Ascending aorta (tissue), 2 donors: ENCODE measurements at regions not wholly inside any gene's neighbourhood (a gene's known extent, or its start where the extent isn't known, plus 50 kb on each side); places are given as distances from the start of the nearest gene placed in this dataset.

Experiments
- DNase-seq, 2 donors: peaks; one replicate each; pipeline ENCODE4 v3.0.0-alpha.2; 2019; ENCODE audit warnings: low spot score in 2 of 2
- H3K27ac ChIP-seq, 2 donors: fragments of 200-600 bp; sonication (generic); one replicate each; pipeline ENCODE4 v1.5.1; 2016 to 2017; ENCODE audit warnings: mild to moderate bottlenecking in 1 of 2
- H3K27me3 ChIP-seq: fragments of 200-600 bp; sonication (generic); one replicate; pipeline ENCODE4 v1.5.1; 2017
- H3K36me3 ChIP-seq, 2 donors: fragments of 200-600 bp; sonication (generic); one replicate each; pipeline ENCODE4 v1.5.1; 2016
- H3K4me1 ChIP-seq, 2 donors: fragments of 200-600 bp; sonication (generic); one replicate each; pipeline ENCODE4 v1.5.1; 2016 to 2017; ENCODE audit warnings: mild to moderate bottlenecking in 1 of 2
- H3K4me3 ChIP-seq, 2 donors: fragments of 200-600 bp; sonication (generic); one replicate each; pipeline ENCODE4 v1.5.1; 2016 to 2017; ENCODE audit warnings: mild to moderate bottlenecking in 1 of 2
- H3K9me3 ChIP-seq, 2 donors: fragments of 200-600 bp; sonication (generic); one replicate each; pipeline ENCODE4 v1.5.1; 2016
- CTCF ChIP-seq, 3 experiments: fragments of 200-600 bp in 2 of 3; fragments of 450-650 bp in 1 of 3; sonication (generic) in 2 of 3; IDR thresholded peaks; one replicate each; pipeline ENCODE4 v1.5.1; 2016 to 2019; ENCODE audit warnings: antibody characterized with exemption in 3 of 3, mild to moderate bottlenecking in 1 of 3, moderate library complexity in 1 of 3
- intact Hi-C: fragments of 100-400 bp; cut with DNase I; formaldehyde crosslinking; loops from one replicate; pipeline ENCODE4 v1.15.1; 2023

DNA sequence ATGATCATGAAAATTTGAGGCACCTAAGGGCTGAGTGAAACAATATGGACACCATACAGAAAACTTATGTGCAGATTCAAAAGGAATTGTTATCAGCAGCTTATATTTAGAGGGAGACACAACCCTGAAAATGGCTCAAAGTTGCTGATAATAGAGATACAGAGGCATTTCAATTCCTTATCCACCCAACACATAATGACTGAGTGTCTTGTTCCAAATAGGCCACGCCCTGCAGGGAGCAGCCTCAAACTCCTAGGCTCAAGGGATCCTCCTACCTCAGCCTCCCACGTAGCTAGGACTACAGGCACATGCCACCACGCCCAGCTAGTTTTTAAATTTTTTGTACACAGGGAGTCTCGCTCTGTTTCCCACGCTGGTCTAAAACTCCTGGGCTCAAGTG lies 79.0 kb downstream of the LBH start:
- DNase-seq, result no peak
- Histone ChIP-seq H3K4me1 (no peaks in the 10 kb centered on the region), H3K9me3 (no peaks in the 10 kb centered on the region), H3K4me3 (no peak overlapping the region), H3K36me3 (no peaks in the 10 kb centered on the region), H3K27ac (no peak overlapping the region), H3K27me3 (no peaks in the 10 kb centered on the region)
- intact Hi-C loops, result no loop called here
- TF ChIP-seq CTCF (IDR thresholded peaks at IDR 0.05), result no peak

GRCh38 chr2:30310955-30311354 lies 79.6 kb downstream of the LBH start:
- Histone ChIP-seq H3K27ac (no peak overlapping the region), H3K4me3 (no peak overlapping the region), H3K27me3 (no peaks in the 10 kb centered on the region), H3K4me1 (peaks cover 0 to 4% of the 10 kb centered on the region in 2 donors), H3K36me3 (no peaks in the 10 kb centered on the region), H3K9me3 (no peaks in the 10 kb centered on the region)
- intact Hi-C loops, result no loop called here
- TF ChIP-seq CTCF (IDR thresholded peaks at IDR 0.05), result no peak
- no peak for DNase-seq

- H3K27ac ChIP-seq, result no peak overlapping the region
- TF ChIP-seq CTCF (IDR thresholded peaks at IDR 0.05), result no peak
- intact Hi-C loops, result no loop called here
Observed at GRCh38 chr2:30311711-30312110, 80.4 kb downstream of the LBH start.

GRCh38 chr2:30312916-30313315 lies 81.6 kb downstream of the LBH start:
- intact Hi-C loops, result no loop called here
- DNase-seq, result no peak
- Histone ChIP-seq H3K27me3 (no peaks in the 10 kb centered on the region), H3K36me3 (no peaks in the 10 kb centered on the region), H3K4me1 (peaks cover 0 to 5% of the 10 kb centered on the region in 2 donors), H3K9me3 (no peaks in the 10 kb centered on the region), H3K27ac (no peak overlapping the region), H3K4me3 (no peak overlapping the region)
- no peak for TF ChIP-seq CTCF (IDR thresholded peaks at IDR 0.05)

More at GRCh38 chr2:30311711-30312110, 80.4 kb downstream of the LBH start:
- no peaks in the 10 kb centered on the region for H3K36me3 ChIP-seq
- peaks cover 0 to 5% of the 10 kb centered on the region in 2 donors for H3K4me1 ChIP-seq
- no peak overlapping the region for H3K4me3 ChIP-seq
- H3K27me3 ChIP-seq, result no peaks in the 10 kb centered on the region
- H3K9me3 ChIP-seq, result no peaks in the 10 kb centered on the region
- no peak for DNase-seq

DNA sequence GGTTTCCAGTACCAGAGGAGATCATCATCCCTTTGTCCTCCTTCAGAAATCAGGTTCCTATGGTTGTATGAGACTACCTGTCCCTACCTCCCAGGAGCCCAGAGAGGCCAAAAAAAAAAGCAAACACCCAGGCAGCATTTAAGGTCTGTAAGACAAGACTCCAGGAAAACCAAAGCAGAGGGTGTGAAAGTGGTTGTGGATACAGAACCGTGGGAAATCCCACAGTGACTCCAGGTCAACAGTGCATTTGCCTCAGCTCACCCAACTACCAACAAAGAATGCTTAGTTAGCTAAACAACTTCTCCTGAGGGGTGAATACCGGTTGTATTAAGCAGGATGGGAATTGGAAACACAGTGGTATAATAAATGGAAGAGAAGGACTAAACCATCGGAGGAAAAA lies 83.6 kb downstream of the LBH start:
- Histone ChIP-seq H3K9me3 (no peaks in the 10 kb centered on the region), H3K27ac (no peak overlapping the region), H3K4me3 (no peak overlapping the region), H3K4me1 (peaks cover 0 to 5% of the 10 kb centered on the region in 2 donors), H3K36me3 (no peaks in the 10 kb centered on the region), H3K27me3 (no peaks in the 10 kb centered on the region)
- TF ChIP-seq CTCF (IDR thresholded peaks at IDR 0.05), result no peak
- no peak for DNase-seq
- intact Hi-C loops, result no loop called here

GRCh38 chr2:30315391-30316063 lies 84.2 kb downstream of the LBH start:
- no peaks in the 10 kb centered on the region for H3K9me3 ChIP-seq
- H3K27me3 ChIP-seq, result no peaks in the 10 kb centered on the region
- no peak for TF ChIP-seq CTCF (IDR thresholded peaks at IDR 0.05)
- no peaks in the 10 kb centered on the region for H3K36me3 ChIP-seq
- H3K4me1 ChIP-seq, result peaks cover 0 to 5% of the 10 kb centered on the region in 2 donors
- intact Hi-C loops, result no loop called here
- no peak overlapping the region for H3K27ac ChIP-seq
- DNase-seq, result no peak
- no peak overlapping the region for H3K4me3 ChIP-seq
